ENCODE measurements at regions not wholly inside any gene's neighbourhood (a gene's known extent, or its start where the extent isn't known, plus 50 kb on each side); places are given as distances from the start of the nearest gene placed in this dataset.

GRCh38 chr3:150264561-150265279 lies 143.4 kb upstream of the TSC22D2 start:
- no peak for DNase-seq

- no peak for DNase-seq
These were observed 146.1 kb upstream of the TSC22D2 start for GRCh38 chr3:150261958-150262357.

- DNase-seq: no peak
These were observed 146.7 kb upstream of the TSC22D2 start for GRCh38 chr3:150261418-150261817.

- no peak for DNase-seq
These were observed 147.7 kb upstream of the TSC22D2 start for GRCh38 chr3:150260398-150260710.

GRCh38 chr3:150259526-150260397 lies 148.3 kb upstream of the TSC22D2 start:
- no peak for DNase-seq

GRCh38 chr3:150256782-150257181 lies 151.3 kb upstream of the TSC22D2 start:
- no peak for DNase-seq

- no peak for DNase-seq
These were observed 151.8 kb upstream of the TSC22D2 start for GRCh38 chr3:150256318-150256717.

GRCh38 chr3:150255826-150256225 lies 152.3 kb upstream of the TSC22D2 start:
- DNase-seq: no peak

- DNase-seq: no peak
These were observed 152.7 kb upstream of the TSC22D2 start for GRCh38 chr3:150255413-150255812.

GRCh38 chr3:150254309-150254708 lies 153.8 kb upstream of the TSC22D2 start:
- DNase-seq: no peak

GRCh38 chr3:150253622-150254021 lies 154.5 kb upstream of the TSC22D2 start:
- DNase-seq: no peak

GRCh38 chr3:150252462-150252861 lies 155.6 kb upstream of the TSC22D2 start:
- DNase-seq: no peak

- no peak for DNase-seq
These were observed 156.7 kb upstream of the TSC22D2 start for GRCh38 chr3:150251187-150252062.

GRCh38 chr3:150249779-150250470 lies 158.2 kb upstream of the TSC22D2 start:
- no peak for DNase-seq

GRCh38 chr3:150248888-150249681 lies 159.0 kb upstream of the TSC22D2 start:
- DNase-seq: no peak

GRCh38 chr3:150248116-150248887 lies 159.8 kb upstream of the TSC22D2 start:
- DNase-seq: peak; percentile 77

GRCh38 chr3:150247441-150247840 lies 160.7 kb upstream of the TSC22D2 start:
- DNase-seq: no peak

GRCh38 chr3:150243466-150243865 lies 164.6 kb upstream of the TSC22D2 start:
- no peak for DNase-seq

- no peak for DNase-seq
These were observed 165.7 kb upstream of the TSC22D2 start for GRCh38 chr3:150242220-150242936.

- DNase-seq: no peak
These were observed 167.2 kb upstream of the TSC22D2 start for GRCh38 chr3:150240891-150241290.

Data from left hindlimb (tissue), 1 donor.